DOHH2 (cell line): ENCODE measurements at regions not wholly inside any gene's neighbourhood (a gene's known extent, or its start where the extent isn't known, plus 50 kb on each side); places are given as distances from the start of the nearest gene placed in this dataset.

Experiments used
- CTCF ChIP-seq: fragments of 200-600 bp; sonication (generic); IDR thresholded peaks from one replicate; pipeline ENCODE4 v1.5.1; 2014; ENCODE audit warnings: antibody characterized with exemption, mild to moderate bottlenecking, low read depth, low read length; ENCODE audit not compliant: poor library complexity, severe bottlenecking
- EZH2phosphoT487 ChIP-seq: fragments of 200-600 bp; sonication (generic); IDR thresholded peaks from 2 replicates; pipeline ENCODE4 v1.6.1; 2017; ENCODE audit warnings: borderline replicate concordance, mild to moderate bottlenecking, antibody characterized with exemption, low read length, moderate library complexity, mixed read lengths

DNA sequence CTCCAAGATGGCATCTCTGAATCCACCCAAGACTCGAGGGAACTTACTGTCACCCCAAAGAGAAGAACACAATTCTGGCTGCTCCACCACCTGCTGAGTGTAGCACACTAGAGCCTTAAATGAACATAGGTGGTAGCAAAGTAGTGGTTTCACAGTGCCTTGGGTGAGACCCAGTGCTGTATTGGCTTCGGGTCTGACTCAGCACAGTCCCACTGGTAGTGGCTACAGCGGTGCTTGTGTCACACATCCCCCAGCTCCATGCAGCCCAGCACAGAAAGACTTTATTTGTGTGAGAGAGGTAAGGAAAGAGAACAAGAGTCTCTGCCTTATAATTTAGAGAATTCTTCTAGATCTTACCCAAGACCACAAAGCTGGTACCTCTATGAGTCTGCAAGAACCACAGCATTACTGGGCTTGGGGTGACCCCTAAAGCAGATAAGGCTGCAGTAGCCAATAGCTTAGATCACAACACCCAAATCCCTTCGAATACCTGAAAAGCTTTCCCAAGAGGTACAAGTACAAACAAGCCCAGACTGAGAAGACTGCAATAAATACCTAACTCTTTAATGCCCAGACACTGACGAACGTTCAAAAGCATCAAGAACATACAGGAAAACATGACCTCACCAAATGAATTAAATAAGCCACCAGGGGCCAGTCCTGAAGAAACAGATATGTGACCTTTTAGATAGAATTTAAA is 83.3 kb upstream of the SLC38A4 start:
- TF ChIP-seq CTCF (no peak), EZH2phosphoT487 (no peak)
